SK-MEL-5 (cell line): ENCODE measurements at regions not wholly inside any gene's neighbourhood (a gene's known extent, or its start where the extent isn't known, plus 50 kb on each side); places are given as distances from the start of the nearest gene placed in this dataset.
A peak's percentile ranks its signal among the peaks of the same experiment; 100 is the strongest.
"Not testable (repeated sequence)": the region's sequence is repeated elsewhere in the genome, so short reads cannot be mapped to it uniquely, and the experiment has no call there.

Source experiments
- DNase-seq: peaks from one replicate; pipeline ENCODE4 v3.0.0-alpha.2; 2016; ENCODE audit warnings: low read depth, low spot score
- in situ Hi-C: cut with HindIII; loops from 2 replicates; pipeline ENCODE4 v1.10.0; 2016; ENCODE audit warnings: low sequenced_read_pairs, high pct_unique_total_duplicates, low pct_unique_long_range_greater_than_20kb

GRCh38 chr7:130957722-130958435 lies 223.9 kb upstream of the KLF14 start:
- DNase-seq, in situ Hi-C loops: not testable (repeated sequence)

- no peak for DNase-seq
- in situ Hi-C loops: no loop called here
Measured at GRCh38 chr7:130958846-130959245, 224.8 kb upstream of the KLF14 start.

DNA sequence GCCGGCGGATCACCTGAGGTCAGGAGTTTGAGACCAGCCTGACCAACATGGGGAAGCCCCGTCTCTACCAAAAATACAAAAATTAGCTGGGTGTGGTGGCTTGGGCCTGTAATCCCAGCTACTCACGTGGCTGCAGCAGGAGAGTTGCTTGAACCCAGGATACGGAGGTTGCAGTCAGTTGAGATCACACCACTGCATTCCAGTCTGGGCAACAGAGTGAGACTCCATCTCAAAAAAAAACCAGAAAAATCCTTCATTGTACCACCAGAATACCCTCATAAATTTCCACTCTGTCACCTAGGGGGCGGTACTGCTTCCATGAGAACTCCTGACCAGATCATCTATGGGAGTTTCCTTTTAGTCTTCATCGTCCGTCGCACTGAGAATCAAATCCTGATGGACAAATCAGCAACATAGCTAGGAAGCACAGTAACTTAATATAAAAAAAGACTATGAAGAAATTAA lies 225.8 kb upstream of the KLF14 start:
- DNase-seq: peak; percentile 98
- in situ Hi-C loops: no loop called here

GRCh38 chr7:130960208-130960988 lies 226.4 kb upstream of the KLF14 start:
- peak; percentile 99 for DNase-seq
- in situ Hi-C loops: no loop called here

DNA sequence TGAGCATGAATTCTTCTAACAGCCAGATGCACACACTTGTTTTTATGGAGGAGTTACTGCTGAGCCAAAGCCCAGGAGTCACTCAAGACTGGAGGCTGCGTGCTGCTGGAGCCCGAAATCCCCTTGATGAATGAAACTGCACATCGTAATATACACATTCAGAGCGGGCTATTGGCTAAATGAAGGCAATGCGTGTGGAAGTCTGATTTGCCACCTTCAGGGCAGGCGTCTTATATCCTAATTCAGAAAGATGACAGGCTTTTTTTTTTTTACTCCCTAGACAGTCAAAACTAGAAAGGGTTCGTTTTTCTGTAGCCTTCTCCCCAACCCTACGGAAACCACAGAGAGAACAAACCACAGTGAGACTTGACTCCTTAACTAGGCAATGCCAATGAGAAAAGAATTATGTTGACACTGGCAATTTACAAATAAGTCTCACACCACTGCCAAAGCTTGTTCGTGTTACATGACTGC lies 227.2 kb upstream of the KLF14 start:
- in situ Hi-C loops: no loop called here
- peak; percentile 92 for DNase-seq

GRCh38 chr7:130962109-130962508 lies 228.1 kb upstream of the KLF14 start:
- no peak for DNase-seq
- in situ Hi-C loops: no loop called here

- in situ Hi-C loops: no loop called here
Measured at GRCh38 chr7:130963339-130963738, 229.3 kb upstream of the KLF14 start.

GRCh38 chr7:130965515-130965914 lies 231.5 kb upstream of the KLF14 start:
- no peak for DNase-seq
- in situ Hi-C loops: no loop called here

More at GRCh38 chr7:130963339-130963738, 229.3 kb upstream of the KLF14 start:
- no peak for DNase-seq

- DNase-seq: peak; percentile 88
- in situ Hi-C loops: no loop called here
Measured at GRCh38 chr7:130966246-130967009, 232.4 kb upstream of the KLF14 start.

GRCh38 chr7:130970196-130970595 lies 236.2 kb upstream of the KLF14 start:
- no peak for DNase-seq
- in situ Hi-C loops: no loop called here

GRCh38 chr7:130970696-130971095 lies 236.7 kb upstream of the KLF14 start:
- no peak for DNase-seq
- in situ Hi-C loops: no loop called here

- no peak for DNase-seq
- in situ Hi-C loops: no loop called here
Measured at GRCh38 chr7:130971297-130971696, 237.3 kb upstream of the KLF14 start.

GRCh38 chr7:130972201-130972600 lies 238.2 kb upstream of the KLF14 start:
- DNase-seq: peak; percentile 61
- in situ Hi-C loops: no loop called here

DNA sequence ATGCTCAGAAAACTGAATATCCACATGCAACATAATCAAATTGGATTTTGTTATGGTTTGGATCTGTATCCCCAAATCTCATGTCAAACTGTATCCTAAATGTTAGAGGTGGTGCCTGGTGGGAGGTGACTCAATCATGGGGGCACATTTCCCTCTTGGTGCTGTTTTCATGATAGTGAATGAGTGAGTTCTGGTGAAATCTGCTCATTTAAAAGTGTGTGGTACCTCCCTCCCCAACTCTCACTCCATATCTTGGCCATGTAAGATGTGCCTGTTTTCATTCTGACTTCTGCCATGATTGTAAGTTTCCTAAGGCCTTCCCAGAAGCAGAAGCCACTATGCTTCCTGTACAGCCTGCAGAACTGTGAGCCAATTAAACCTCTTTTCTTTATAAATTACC lies 239.6 kb upstream of the KLF14 start:
- no peak for DNase-seq
- in situ Hi-C loops: no loop called here

DNA sequence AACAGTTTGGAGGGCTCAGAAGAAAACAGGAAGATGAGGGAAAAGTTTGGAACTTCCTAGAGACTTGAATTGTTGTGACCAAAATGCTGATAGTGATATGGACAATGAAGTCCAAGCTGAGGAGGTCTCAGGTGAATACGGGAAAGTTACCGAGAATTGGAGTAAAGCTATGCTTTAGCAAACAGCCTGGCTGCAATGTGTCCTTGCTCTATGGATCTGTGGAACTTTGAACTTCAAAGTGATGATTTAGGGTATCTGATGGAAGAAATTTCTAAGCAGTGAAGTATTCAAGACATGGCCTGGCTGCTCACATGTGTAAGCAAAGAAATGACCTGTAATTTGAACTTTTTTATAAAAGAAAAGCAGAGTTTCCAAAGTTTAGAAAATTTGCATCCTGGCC lies 240.2 kb upstream of the KLF14 start:
- in situ Hi-C loops: no loop called here
- DNase-seq: no peak

DNA sequence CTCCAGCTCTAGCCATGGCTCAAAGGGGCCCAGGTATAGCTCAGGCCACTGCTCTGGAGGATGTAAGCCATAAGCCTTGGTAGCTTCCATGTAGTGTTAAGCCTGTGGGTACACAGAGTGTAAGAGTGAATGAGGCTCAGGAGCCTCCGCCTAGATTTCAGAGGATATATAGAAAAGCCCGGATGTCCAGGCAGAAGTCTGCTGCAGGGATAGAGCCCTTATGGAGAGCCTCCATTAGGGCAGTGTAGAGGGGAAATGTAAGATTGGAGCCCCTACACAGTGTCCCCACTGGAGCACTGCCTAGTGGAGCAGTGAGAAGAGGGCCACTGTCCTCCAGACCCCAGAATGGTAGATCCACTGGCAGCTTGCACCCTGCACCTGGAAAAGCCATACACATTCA lies 240.8 kb upstream of the KLF14 start:
- DNase-seq: no peak
- in situ Hi-C loops: no loop called here

GRCh38 chr7:130975731-130976130 lies 241.7 kb upstream of the KLF14 start:
- in situ Hi-C loops: no loop called here

GRCh38 chr7:130982160-130982638 lies 248.2 kb upstream of the KLF14 start:
- in situ Hi-C loops: no loop called here
- DNase-seq: peak; percentile 72

More at GRCh38 chr7:130975731-130976130, 241.7 kb upstream of the KLF14 start:
- no peak for DNase-seq
